OCI-LY3 (cell line): ENCODE measurements at regions not wholly inside any gene's neighbourhood (a gene's known extent, or its start where the extent isn't known, plus 50 kb on each side); places are given as distances from the start of the nearest gene placed in this dataset.

ENCODE experiments used
- H2AFZ ChIP-seq: fragments of 200-600, 300-600 bp; shearing (Covaris generic); 2 replicates; pipeline ENCODE4 v1.6.0; 2014; ENCODE audit warnings: antibody characterized with exemption, low read depth, low read length
- H3K27ac ChIP-seq: fragments of 200-600, 300-600 bp; sonication (generic); 2 replicates; pipeline ENCODE4 v1.5.1; 2014; ENCODE audit warnings: mild to moderate bottlenecking, low read length, moderate library complexity, mixed read lengths
- H3K27me3 ChIP-seq: fragments of 200-600, 300-600 bp; sonication (generic); 2 replicates; pipeline ENCODE4 v1.6.1; 2014; ENCODE audit warnings: low read depth, low read length, mixed read lengths
- H3K36me3 ChIP-seq: fragments of 200-600, 300-600 bp; sonication (generic); replicated peaks from 2 replicates; pipeline ENCODE3; 2014; ENCODE audit warnings: low read depth, low read length, mixed read lengths
- H3K4me1 ChIP-seq: fragments of 300-600, 200-600 bp; sonication (generic); 2 replicates; pipeline ENCODE4 v1.6.1; 2014; ENCODE audit warnings: low read length, mixed read lengths
- H3K4me2 ChIP-seq: fragments of 200-600, 300-600 bp; sonication (generic); 2 replicates; pipeline ENCODE4 v1.6.1; 2014; ENCODE audit warnings: low read length, mixed read lengths
- H3K4me3 ChIP-seq: fragments of 300-600, 200-600 bp; sonication (generic); 2 replicates; pipeline ENCODE4 v1.5.1; 2014; ENCODE audit warnings: antibody characterized with exemption, mild to moderate bottlenecking, low read length, moderate library complexity
- H3K79me2 ChIP-seq: fragments of 300-600, 200-600 bp; shearing (Covaris generic); 2 replicates; pipeline ENCODE4 v1.6.1; 2014; ENCODE audit warnings: mild to moderate bottlenecking, low read length, mixed read lengths
- H3K9ac ChIP-seq: fragments of 300-600, 200-600 bp; shearing (Covaris generic); 2 replicates; pipeline ENCODE4 v1.6.0; 2014; ENCODE audit warnings: mild to moderate bottlenecking, low read length, moderate library complexity
- H3K9me3 ChIP-seq: fragments of 200-600, 300-600 bp; shearing (Covaris generic); 2 replicates; pipeline ENCODE4 v1.6.1; 2014; ENCODE audit warnings: low read length, mixed read lengths; ENCODE audit not compliant: insufficient read depth
- H4K20me1 ChIP-seq: fragments of 200-600, 300-600 bp; sonication (generic); 2 replicates; pipeline ENCODE4 v1.6.1; 2016; ENCODE audit warnings: low read length, mixed read lengths; ENCODE audit not compliant: insufficient read depth
- EZH2phosphoT487 ChIP-seq: fragments of 200-600 bp; shearing (Covaris generic); IDR thresholded peaks from 2 replicates; pipeline ENCODE4 v1.6.1; 2018; ENCODE audit warnings: antibody characterized with exemption, mixed run types, low read depth
- TF ChIP-seq, protein P1 (sequence below): fragments of 200-600, 300-600 bp; sonication (generic); IDR thresholded peaks from 2 replicates; pipeline ENCODE4 v1.5.1; 2014; ENCODE audit warnings: antibody characterized with exemption, low read length, low read depth

DNA sequence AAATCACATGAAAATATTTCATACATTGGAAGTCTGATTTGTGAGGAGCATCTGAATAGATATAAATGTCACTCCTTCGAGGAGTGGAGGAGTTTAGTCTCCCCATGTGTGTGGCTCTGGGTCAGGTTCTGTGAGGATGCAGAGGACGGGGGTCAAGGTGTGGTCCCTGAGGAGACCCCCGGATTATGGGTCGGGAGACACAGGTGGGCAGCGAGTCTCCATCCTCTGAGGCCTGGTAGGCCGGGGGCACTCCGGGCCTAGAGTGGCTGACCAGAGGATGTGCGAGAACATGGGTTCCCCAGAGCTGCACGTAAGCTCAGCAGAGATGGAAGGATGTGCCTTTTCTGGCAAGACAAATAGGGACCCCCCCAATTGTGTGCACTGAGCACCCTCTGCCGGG, 93.4 kb upstream of the TCERG1L start:
- no peaks in the 10 kb centered on the region for H4K20me1 ChIP-seq
- H3K27ac ChIP-seq = no peak overlapping the region
- TF ChIP-seq, protein P1, sequence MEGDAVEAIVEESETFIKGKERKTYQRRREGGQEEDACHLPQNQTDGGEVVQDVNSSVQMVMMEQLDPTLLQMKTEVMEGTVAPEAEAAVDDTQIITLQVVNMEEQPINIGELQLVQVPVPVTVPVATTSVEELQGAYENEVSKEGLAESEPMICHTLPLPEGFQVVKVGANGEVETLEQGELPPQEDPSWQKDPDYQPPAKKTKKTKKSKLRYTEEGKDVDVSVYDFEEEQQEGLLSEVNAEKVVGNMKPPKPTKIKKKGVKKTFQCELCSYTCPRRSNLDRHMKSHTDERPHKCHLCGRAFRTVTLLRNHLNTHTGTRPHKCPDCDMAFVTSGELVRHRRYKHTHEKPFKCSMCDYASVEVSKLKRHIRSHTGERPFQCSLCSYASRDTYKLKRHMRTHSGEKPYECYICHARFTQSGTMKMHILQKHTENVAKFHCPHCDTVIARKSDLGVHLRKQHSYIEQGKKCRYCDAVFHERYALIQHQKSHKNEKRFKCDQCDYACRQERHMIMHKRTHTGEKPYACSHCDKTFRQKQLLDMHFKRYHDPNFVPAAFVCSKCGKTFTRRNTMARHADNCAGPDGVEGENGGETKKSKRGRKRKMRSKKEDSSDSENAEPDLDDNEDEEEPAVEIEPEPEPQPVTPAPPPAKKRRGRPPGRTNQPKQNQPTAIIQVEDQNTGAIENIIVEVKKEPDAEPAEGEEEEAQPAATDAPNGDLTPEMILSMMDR = no peak
- no peak for TF ChIP-seq EZH2phosphoT487
- no peaks in the 10 kb centered on the region for H3K4me1 ChIP-seq
- no peak overlapping the region for H2AFZ ChIP-seq
- H3K27me3 ChIP-seq = no peaks in the 10 kb centered on the region
- H3K4me3 ChIP-seq = no peak overlapping the region
- H3K9me3 ChIP-seq = no peaks in the 10 kb centered on the region
- H3K9ac ChIP-seq = no peak overlapping the region
- no peaks in the 10 kb centered on the region for H3K36me3 ChIP-seq
- no peaks in the 10 kb centered on the region for H3K79me2 ChIP-seq
- no peak overlapping the region for H3K4me2 ChIP-seq

DNA sequence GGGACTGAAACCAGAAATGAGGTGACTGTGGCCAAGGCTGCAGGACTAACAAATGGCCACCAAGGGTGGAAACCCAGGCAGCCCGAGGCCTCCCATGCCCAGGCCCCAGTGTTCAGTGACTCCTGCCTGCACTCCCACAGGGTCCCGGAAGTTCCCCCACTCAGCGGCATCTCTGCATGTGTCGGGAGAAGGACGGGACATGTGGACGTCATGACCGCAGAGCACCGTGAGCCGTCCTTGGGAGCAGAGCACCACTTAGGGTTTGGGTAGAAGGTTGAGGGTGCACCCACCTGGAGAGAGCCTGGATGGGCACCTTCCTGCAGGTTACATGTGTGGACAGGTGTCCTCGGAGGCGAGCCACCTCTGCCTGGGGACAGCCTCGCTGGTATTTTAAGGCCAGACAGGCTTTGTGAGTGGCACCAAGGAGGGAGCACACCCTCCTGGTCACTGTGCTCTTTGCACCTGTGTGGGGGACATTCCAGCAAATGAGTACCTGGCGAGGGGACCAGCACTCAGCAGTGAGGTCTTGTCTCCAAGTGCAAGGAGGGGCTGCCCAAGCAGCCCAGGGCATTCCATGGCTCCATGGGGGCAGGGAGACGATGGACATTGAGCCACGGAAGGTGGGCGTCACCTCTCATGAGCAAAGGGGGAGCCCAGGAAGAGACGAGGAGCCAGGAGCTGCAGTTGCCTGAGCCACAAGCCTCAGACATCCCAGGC, 95.3 kb upstream of the TCERG1L start:
- H2AFZ ChIP-seq = no peak overlapping the region
- no peak overlapping the region for H3K4me3 ChIP-seq
- H3K27ac ChIP-seq = no peak overlapping the region
- no peaks in the 10 kb centered on the region for H3K9me3 ChIP-seq
- no peaks in the 10 kb centered on the region for H3K27me3 ChIP-seq
- H4K20me1 ChIP-seq = no peaks in the 10 kb centered on the region
- TF ChIP-seq EZH2phosphoT487 = no peak
- TF ChIP-seq, protein P1 = no peak
- no peak overlapping the region for H3K4me2 ChIP-seq
- H3K79me2 ChIP-seq = no peaks in the 10 kb centered on the region
- H3K4me1 ChIP-seq = no peaks in the 10 kb centered on the region
- H3K9ac ChIP-seq = no peak overlapping the region
- H3K36me3 ChIP-seq = no peaks in the 10 kb centered on the region

DNA sequence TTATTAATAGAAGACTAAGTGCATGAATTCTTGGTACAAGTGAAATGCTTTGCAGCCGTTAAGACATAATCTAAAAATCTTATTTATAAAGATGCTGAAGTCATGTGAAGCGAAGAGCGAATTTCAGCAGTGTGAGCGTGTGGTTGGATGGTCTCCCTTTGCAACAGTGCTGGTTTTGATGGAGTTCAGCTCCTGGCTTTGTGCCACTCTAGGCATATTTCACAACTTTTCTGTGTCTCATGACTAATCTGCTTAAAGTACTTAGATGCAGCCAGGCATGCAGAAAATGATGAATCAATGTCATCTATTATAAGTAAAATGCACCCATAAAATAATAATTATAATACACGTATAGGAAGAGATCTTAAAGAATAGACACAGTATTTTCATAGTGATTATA, 107.2 kb upstream of the TCERG1L start:
- no peaks in the 10 kb centered on the region for H3K36me3 ChIP-seq
- no peaks in the 10 kb centered on the region for H4K20me1 ChIP-seq
- H3K4me1 ChIP-seq = no peaks in the 10 kb centered on the region
- no peak overlapping the region for H3K4me2 ChIP-seq
- no peaks in the 10 kb centered on the region for H3K9me3 ChIP-seq
- no peak overlapping the region for H3K4me3 ChIP-seq
- no peak overlapping the region for H2AFZ ChIP-seq
- H3K79me2 ChIP-seq = no peaks in the 10 kb centered on the region
- H3K27me3 ChIP-seq = no peaks in the 10 kb centered on the region
- H3K27ac ChIP-seq = no peak overlapping the region
- no peak for TF ChIP-seq EZH2phosphoT487
- no peak overlapping the region for H3K9ac ChIP-seq

DNA sequence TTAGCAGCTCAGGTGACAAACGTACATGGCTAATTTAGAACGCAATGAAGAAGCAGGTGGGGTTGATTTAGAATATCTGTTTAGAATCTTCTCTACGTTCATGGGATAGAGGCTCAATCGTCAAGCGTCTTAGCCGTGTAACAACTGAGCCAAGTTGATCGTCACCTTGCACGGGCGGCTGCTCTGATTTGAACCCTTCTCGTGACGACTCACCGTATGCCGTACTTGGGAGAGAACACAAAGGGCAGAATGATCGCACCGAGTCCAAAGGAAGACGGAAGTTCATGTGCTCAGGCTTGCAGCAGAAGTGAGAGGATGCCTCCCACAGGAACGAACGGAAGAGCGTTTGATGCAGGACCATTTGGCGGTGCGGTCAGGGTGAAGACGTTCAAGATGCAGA, 108.3 kb upstream of the TCERG1L start:
- Histone ChIP-seq H4K20me1 (no peaks in the 10 kb centered on the region), H3K9me3 (no peaks in the 10 kb centered on the region), H3K27ac (no peak overlapping the region), H3K4me2 (no peak overlapping the region), H2AFZ (no peak overlapping the region), H3K4me1 (no peaks in the 10 kb centered on the region), H3K27me3 (no peaks in the 10 kb centered on the region), H3K79me2 (no peaks in the 10 kb centered on the region), H3K4me3 (no peak overlapping the region), H3K9ac (no peak overlapping the region), H3K36me3 (no peaks in the 10 kb centered on the region)
- TF ChIP-seq, protein P1 = no peak
- TF ChIP-seq EZH2phosphoT487 = no peak
